ENCODE measurements at regions not wholly inside any gene's neighbourhood (a gene's known extent, or its start where the extent isn't known, plus 50 kb on each side); places are given as distances from the start of the nearest gene placed in this dataset.

- H3K27me3 Mint-ChIP-seq (ENCODE audit: unreplicated experiment): no peaks in the 10 kb centered on the region
- no peak overlapping the region for H3K4me3 Mint-ChIP-seq (ENCODE audit: low read depth, unreplicated experiment)
- H3K4me1 Mint-ChIP-seq (ENCODE audit: low read depth, unreplicated experiment): no peaks in the 10 kb centered on the region
- intact Hi-C loops (cut with micrococcal nuclease; ENCODE audit: unreplicated experiment): no loop called here
- no TSS peak for BruUV-seq (replicated peaks)
- DNase-seq: no peak
- CTCF ChIA-PET: no interaction called here
- H3K36me3 Mint-ChIP-seq (ENCODE audit: insufficient read depth, unreplicated experiment): no peaks in the 10 kb centered on the region
- H3K27ac Mint-ChIP-seq (ENCODE audit: unreplicated experiment): no peak overlapping the region
- TF ChIP-seq CTCF (IDR thresholded peaks at IDR 0.05; ENCODE audit: unreplicated experiment): no peak
- peaks cover 10% of the 10 kb centered on the region for H3K9me3 Mint-ChIP-seq (ENCODE audit: low read depth, unreplicated experiment)
These were observed 590.4 kb upstream of the SEMA6A start for GRCh38 chr5:117165068-117165467.

DNA sequence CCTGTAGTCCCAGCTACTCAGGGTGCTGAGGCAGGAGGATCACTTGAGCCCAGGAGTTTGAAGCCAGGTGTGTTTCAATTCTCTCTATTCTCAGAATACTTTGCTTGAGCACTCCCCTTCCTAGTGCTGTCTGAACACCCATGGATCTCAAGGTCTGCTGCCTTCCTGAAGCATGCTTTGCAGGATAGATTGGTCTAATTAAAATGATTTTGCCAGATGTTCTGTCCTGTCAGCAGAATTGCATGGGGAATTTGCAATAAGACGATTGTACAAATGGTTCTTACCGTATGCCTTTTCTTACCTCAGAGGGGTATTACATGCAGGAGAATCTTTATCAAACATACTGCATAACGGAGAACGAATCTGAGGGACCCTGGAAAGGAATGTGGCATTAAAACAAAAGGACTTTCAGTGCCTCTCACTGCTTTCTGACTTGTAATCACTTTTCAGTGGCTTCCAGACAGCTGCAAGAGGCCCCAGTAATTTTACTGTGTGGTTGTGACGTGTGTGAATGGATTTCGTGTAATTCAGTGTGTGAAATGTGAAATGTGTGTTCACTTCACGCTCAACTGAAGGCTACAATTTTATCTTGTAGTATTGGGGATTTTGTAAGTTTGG is 587.2 kb upstream of the SEMA6A start:
- no peak overlapping the region for H3K27ac Mint-ChIP-seq (ENCODE audit: unreplicated experiment)
- no peak for DNase-seq
- no peaks in the 10 kb centered on the region for H3K27me3 Mint-ChIP-seq (ENCODE audit: unreplicated experiment)
- intact Hi-C loops (cut with micrococcal nuclease; ENCODE audit: unreplicated experiment): no loop called here
- peaks cover 5% of the 10 kb centered on the region for H3K9me3 Mint-ChIP-seq (ENCODE audit: low read depth, unreplicated experiment)
- no peaks in the 10 kb centered on the region for H3K4me1 Mint-ChIP-seq (ENCODE audit: low read depth, unreplicated experiment)
- CTCF ChIA-PET: no interaction called here
- H3K4me3 Mint-ChIP-seq (ENCODE audit: low read depth, unreplicated experiment): no peak overlapping the region
- BruUV-seq (replicated peaks): no TSS peak
- H3K36me3 Mint-ChIP-seq (ENCODE audit: insufficient read depth, unreplicated experiment): no peaks in the 10 kb centered on the region
- TF ChIP-seq CTCF (IDR thresholded peaks at IDR 0.05; ENCODE audit: unreplicated experiment): no peak

GRCh38 chr5:117160391-117160790 is 585.8 kb upstream of the SEMA6A start:
- CTCF ChIA-PET: no interaction called here
- Mint-ChIP-seq H3K9me3 (ENCODE audit: low read depth, unreplicated experiment) (peaks cover 6% of the 10 kb centered on the region), H3K27me3 (ENCODE audit: unreplicated experiment) (no peaks in the 10 kb centered on the region), H3K4me1 (ENCODE audit: low read depth, unreplicated experiment) (no peaks in the 10 kb centered on the region), H3K4me3 (ENCODE audit: low read depth, unreplicated experiment) (no peak overlapping the region), H3K27ac (ENCODE audit: unreplicated experiment) (no peak overlapping the region), H3K36me3 (ENCODE audit: insufficient read depth, unreplicated experiment) (no peaks in the 10 kb centered on the region)
- intact Hi-C loops (cut with micrococcal nuclease; ENCODE audit: unreplicated experiment): no loop called here
- DNase-seq: no peak
- no TSS peak for BruUV-seq (replicated peaks)
- no peak for TF ChIP-seq CTCF (IDR thresholded peaks at IDR 0.05; ENCODE audit: unreplicated experiment)

GRCh38 chr5:117149312-117149711 is 574.7 kb upstream of the SEMA6A start:
- intact Hi-C loops (cut with micrococcal nuclease; ENCODE audit: unreplicated experiment): no loop called here
- H3K36me3 Mint-ChIP-seq (ENCODE audit: insufficient read depth, unreplicated experiment): no peaks in the 10 kb centered on the region
- TF ChIP-seq CTCF (IDR thresholded peaks at IDR 0.05; ENCODE audit: unreplicated experiment): no peak
- H3K9me3 Mint-ChIP-seq (ENCODE audit: low read depth, unreplicated experiment): peaks cover 15% of the 10 kb centered on the region
- no peaks in the 10 kb centered on the region for H3K27me3 Mint-ChIP-seq (ENCODE audit: unreplicated experiment)
- no peak overlapping the region for H3K4me3 Mint-ChIP-seq (ENCODE audit: low read depth, unreplicated experiment)
- DNase-seq: no peak
- BruUV-seq (replicated peaks): no TSS peak
- H3K27ac Mint-ChIP-seq (ENCODE audit: unreplicated experiment): no peak overlapping the region
- CTCF ChIA-PET: no interaction called here
- no peaks in the 10 kb centered on the region for H3K4me1 Mint-ChIP-seq (ENCODE audit: low read depth, unreplicated experiment)
